GM18907 (cell line): ENCODE measurements at regions not wholly inside any gene's neighbourhood (a gene's known extent, or its start where the extent isn't known, plus 50 kb on each side); places are given as distances from the start of the nearest gene placed in this dataset.
A peak's percentile ranks its signal among the peaks of the same experiment; 100 is the strongest.
"Not testable (repeated sequence)": the region's sequence is repeated elsewhere in the genome, so short reads cannot be mapped to it uniquely, and the experiment has no call there.

Experiments
- ATAC-seq: cut with Tn5 transposase; IDR thresholded peaks from one replicate; pipeline ENCODE4 v1.9.1; 2021; ENCODE audit warnings: mild to moderate bottlenecking, moderate library complexity; ENCODE audit not compliant: unreplicated experiment

DNA sequence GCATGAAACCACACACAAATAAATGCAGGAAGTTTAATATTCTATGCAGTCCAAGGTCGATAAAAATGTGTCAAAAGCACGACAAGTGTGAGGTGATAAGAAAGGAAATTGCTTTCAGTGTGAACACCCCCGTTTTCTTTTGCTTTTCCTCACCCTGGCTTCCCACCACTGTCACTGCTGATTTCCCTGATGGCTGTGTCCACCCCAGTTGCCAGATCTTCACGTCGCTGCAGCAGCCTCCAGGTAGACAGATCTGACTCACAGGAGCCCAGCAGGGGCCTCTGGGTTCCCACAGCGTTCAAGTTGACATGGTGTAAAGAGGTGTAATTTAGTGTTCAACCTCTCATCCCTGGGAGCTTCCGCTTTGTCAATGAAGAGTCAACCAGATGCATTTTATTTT lies 128.0 kb upstream of the TACR1 start:
- no peak for ATAC-seq

DNA sequence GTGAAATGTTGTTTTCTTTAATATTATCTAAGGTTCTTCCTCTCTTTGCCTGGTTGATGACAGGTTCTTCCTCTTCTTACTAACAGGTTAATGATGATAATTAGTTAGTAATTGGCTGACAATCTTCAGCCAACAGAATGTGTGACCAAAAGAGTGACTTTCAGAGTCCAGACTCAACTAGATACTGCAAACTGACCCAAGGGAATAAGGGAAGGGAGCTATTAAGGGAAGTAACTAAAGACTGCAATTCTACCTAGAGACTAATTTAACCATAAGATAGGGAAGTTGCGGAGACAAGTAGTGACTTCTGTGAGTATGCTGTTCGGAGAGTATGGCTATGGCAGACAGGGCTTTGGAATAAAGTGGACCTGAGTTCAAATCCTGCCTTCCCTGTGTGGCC lies 127.3 kb upstream of the TACR1 start:
- ATAC-seq: peak; percentile 53

DNA sequence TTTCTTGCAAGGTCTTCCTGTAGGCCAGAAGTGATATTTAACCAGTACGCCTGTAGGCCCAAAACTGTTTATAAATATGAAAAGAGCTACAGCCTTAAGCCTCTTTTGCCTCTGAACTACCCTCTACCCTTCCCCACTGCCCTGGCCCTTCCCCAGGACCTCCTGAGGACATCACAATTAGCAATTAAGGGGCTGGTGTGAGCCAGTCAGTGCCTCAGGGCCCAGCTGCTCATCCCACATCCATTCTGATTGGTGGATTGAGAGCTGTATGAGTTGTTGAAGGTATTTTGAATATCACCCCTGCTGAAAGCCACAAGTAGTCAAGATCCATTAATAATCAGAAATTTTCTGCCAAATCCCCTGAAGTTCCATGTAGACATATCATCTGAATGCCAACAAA lies 126.3 kb upstream of the TACR1 start:
- no peak for ATAC-seq

DNA sequence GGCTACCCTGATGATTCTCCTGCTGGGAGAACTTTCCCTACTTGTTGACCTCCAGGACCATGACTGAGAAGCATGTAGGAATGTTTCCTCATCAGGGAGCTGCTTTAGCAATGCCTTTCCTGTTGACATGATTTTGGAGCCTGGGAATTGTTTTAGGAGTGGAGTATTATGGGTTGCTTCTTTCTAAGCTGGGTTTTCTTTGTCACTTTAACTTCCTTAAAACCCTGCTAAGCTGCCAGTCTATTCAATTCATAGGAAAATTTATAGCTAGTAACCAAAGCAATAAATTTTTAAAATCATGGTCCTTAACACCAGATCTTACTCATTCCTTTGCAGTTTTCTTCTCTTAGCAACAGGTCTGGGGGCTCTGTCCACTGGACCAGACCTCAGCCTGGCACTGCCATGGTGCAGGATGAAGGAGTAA lies 125.6 kb upstream of the TACR1 start:
- no peak for ATAC-seq

DNA sequence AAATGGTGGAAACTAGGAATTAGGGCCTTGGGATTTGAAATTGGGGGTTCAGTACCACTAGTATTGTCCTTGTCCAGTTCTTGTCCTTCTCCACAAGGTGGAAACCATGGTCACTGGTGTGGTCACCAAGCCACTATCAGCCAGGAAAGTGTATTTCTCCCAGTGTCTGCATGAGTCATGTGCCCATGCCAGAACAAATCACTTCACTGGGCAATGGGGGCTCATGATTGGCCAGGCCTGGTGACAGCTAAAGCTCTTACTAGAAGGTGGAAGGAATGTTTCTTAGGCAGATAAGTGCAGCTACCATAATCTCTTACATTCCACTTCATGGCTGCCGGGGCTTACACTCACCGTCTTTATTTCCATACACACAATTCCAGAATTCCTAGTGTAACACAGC lies 124.8 kb upstream of the TACR1 start:
- no peak for ATAC-seq

DNA sequence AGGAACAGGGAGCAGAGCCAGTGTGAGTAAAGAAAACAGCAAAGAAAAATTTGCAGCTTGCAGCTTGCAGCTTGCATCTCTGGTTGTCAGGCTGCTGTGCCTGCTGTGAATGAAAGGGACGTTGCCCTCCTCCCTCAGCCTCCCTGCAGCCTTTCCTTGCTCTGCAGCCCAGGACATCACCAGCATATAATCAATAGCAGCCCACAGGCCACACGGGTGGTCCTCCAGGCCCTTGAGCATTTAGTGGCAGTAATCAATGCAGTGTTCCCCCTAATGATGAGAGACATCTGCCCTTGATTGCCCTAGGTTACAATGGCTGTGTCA lies 122.2 kb upstream of the TACR1 start:
- ATAC-seq: no peak

DNA sequence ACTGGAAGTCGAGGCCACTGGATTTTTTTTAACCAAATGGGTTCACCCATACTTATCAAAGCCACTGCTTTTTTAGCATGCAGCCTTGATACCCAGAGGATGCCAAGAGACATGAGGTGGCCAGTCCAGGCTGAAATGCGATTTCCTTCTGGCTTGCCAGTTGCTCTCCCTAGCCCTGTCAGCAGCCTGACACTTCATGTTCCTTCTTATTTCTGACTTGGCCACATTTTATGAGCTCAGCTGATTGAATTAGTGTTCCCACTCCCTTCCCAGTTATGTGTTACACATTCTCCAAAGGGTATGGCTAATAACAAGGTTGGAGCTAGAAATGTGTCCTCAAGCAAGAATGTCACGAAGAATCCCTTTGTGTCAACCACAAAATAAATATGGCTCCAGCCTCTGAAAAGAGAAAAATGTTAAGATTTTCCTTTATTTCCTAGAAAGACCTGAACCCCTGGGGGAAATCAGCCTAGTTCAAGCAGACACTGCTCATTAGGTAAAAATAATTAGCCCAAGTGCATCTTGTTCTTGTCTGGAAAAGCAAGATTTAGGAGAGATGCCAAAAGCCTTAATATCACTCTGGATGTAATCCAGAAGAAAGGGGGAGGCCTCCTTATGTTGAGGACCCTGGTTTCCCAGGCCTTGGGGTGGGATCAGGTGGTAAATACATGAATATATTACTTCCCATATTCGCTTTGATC lies 121.7 kb upstream of the TACR1 start:
- ATAC-seq: no peak

DNA sequence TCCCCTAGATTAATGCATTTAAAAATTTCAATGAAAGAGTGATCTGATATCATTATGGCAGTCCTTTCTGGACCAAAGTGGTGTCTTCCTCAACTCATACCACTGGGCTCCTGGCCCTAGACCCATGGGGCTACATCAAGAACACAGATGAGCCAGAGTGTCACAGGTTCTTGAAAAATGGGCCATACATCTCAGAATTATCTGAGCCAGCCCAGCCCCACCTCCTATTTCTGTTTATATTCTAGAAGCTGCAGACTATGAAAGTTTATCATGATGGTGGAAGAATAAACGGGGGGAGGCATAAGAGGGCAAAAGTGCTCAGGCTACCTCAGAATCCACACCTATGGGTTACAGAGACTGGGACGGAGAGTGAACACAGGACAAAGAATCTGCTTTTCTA lies 120.6 kb upstream of the TACR1 start:
- ATAC-seq: no peak

DNA sequence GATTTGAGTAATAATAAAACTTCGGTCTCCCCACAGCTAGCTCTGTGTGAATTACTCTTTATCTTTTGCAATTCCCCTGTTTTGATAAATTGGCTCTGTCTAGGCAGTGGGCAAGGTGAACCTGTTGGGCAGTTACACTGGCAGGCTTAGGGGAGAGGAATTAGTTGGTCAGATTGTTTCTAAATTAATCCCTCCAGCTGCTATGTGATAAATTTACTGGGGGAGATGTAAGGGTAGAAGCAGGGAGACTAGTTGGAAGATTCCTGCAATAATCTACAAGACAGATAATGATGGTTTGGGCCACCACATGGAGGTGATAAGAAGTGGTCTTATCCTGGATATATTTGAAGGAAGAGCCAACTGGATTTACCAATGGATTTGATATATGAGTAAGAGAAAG lies 118.5 kb upstream of the TACR1 start:
- no peak for ATAC-seq

DNA sequence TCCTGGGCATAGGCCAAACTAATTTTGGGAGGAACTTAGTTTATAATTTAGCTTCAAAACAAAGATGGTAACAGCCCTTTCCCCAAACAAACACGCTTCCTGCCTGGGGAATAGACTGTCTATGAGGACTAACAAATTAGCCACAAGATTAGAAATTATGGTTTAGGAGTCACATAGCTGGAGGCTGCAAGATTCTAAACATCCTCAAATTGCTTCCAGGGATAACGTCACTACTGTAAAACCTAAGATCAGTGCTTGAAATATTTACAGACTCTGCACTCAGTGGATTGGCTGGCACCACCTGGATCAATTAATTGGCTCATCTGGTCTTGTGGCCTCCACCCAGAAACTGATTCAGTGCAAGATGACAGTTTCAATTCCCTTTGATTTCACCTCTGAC lies 118.0 kb upstream of the TACR1 start:
- no peak for ATAC-seq

DNA sequence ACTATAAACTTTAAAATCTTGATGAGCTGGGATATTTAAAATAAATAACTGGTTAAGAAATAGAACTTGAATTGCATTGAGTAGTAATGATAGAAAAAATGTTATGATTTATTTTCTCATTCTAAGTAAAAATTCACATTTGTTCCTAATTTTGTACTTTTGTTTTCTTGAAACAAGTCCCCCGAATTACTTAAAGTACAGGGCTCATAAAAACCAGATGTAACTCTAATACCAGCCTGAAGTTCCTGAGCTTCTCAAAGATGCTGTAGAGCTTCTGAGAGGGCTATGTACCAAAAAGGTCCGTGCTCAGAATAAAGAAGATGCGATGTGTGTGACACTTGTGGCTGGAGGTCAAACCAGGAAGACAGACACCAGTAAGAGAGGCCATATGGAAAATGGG lies 116.1 kb upstream of the TACR1 start:
- no peak for ATAC-seq

DNA sequence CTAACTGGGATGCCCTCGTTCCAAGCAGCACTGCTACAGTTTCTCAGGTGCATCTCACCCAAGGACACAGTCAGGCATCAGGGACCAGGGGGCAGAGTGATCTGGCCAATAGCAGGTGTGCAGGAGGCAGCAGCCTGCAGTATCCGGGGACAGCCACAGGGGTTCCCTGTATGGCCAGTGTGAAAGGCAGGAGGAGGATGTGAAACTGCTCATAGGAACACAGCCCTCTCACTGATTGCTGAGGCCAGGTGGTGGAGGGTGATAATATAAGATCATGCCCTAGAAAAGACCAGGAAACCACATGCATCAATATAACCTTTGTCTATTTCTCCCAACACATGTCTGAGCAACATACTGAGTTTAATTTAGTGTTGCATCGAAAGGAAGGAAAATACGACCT lies 112.7 kb upstream of the TACR1 start:
- peak; percentile 100 for ATAC-seq

DNA sequence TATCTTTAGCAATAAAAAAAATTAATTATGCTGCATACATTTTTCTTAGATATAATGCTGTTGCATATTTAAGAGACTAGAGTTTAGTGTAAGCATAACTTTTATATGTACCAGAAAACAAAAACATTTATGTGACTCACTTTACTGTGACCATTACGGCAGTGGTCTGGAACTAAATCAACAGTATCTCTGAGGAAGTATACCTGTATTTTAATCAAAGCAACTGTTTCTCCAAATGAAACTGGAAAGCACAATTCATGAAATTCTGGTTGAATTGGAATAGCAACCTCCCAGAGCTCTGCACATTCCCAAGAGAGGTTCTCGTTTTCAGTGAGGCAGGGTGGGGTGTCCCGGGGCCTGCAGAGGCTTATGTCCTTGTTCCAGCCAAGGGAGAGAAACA lies 112.2 kb upstream of the TACR1 start:
- no peak for ATAC-seq

DNA sequence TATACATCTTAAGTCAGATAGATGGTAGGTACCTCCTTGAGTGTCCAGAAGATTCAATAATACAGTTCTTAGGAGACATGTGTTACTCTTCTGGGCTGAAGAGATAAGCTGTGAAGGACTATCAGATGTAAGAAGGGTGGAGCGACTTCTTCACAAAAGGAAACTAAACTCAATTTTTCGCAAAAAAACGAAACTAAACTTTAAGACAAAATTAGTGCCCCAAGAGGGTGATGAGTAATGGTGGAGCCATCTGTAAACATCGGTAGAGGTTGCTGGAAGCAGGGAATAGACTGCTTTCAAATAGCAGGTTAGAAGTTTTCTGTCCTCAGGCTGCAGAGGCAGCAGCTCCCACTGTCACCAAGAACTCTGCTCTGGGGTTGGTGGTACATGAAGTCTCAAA lies 111.6 kb upstream of the TACR1 start:
- no peak for ATAC-seq

DNA sequence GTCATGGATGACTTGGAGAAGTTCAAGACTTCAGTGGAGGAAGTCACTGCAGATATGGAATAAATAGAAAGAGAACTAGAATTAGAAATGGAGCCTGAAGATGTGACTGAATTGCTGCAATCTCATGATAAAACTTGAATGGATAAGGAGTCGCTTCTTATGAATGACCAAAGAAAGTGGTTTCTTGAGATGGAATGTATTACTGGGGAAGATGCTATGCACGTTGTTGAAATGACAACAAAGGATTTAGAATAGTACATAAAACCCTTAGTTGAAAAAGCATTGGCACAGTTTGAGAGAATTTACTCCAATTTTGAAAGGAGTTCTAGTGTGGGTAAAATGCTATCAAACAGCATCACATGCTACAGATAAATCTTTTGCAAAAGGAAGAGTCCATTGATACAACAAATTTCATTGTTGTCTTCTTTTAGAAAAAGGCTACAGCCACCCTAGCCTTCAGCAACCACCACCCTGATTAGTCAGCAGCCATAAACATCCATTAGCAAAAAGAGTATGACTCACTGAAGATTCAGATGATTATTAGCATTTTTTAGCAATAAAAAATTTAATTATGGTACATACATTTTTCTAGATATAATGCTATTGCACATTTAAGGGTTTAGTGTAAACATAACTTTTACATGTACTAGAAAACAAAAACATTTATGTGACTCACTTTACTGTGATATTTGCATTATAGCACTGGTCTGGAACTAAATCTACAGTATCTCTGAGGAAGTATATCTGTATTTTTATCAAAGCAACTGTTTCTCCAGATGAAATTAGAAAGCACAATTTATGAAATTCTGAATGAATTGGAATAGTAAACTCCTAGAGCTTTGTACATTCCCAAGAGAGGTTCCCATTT lies 110.5 kb upstream of the TACR1 start:
- no peak for ATAC-seq

DNA sequence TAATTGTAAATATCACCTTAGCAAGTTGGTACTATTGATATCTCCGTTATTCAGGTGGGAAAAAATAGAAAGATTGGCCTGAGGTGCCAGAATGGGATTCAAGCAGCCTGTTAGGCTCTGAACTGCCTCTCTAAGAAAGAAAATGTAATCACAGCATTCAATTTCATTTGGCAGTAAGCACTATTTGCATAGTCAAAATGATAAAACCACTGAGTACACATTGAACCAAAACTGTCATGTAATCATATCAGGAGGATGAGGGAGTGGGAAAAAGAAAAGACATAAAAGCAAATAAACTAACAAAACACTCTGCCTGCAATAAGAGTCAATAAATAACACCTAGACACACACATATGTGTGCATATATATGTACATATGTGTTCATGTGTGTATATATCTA lies 103.9 kb upstream of the TACR1 start:
- no peak for ATAC-seq

DNA sequence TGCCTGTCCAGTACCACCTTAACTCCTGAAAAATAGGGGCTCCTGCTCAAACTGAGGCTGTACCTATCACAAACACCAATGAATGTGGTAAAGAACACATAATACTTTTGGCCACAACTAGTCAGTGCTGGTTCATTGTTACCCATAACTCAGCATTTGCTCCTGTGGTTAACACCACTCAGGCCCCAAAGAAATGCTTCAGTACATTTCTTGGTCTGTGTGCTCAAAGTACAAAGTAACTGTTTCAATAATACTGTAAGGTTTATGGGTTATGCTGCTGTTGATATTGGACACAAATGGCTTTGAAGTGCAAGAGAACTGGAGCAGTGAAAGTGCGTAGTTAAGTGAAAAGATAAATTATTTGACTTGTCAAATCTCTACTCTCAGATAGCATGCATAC lies 95.0 kb upstream of the TACR1 start:
- ATAC-seq: no peak

DNA sequence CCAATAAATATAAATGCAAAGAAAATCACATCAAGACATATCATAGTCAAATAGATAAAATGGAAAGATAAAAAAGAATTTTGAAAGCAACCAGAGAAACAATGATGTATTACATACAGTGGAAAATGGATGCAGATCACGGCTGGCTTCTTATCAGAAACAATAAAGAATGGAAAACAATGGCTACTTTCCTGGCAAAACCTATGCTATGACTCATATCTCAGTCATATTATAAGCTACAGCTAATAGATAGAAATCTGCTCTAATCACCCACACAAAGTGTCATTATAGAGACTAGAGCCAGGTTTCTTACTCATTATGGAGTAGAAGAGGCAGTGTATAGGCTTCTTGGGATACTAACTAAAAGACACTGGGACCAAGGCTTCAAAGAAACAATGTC lies 93.5 kb upstream of the TACR1 start:
- no peak for ATAC-seq

DNA sequence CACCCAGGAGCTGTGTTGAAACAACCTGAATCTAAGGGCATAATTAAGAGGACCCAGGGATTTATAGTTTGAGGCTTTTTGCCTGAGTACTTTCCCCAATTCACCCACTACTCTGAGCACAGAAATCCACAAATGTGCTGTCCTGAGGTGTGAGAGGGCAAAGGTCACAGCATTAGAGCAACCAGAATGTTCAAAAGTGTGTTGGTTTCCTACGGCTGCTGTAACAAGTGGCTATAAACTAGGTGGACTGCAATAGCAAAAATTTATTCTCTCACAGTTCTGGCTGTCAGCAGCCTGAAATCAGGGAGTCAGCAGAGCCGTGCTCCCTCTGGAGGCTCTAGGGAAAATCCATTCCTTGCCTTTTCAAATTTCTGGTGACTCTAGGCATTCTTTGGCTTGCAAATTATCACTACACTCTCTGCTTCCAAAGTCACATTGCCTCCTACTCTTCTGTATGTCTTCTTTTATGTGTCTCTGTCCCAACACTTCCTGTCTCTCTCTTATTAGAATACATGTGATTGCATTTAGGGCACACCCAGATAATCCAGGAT lies 91.4 kb upstream of the TACR1 start:
- no peak for ATAC-seq

DNA sequence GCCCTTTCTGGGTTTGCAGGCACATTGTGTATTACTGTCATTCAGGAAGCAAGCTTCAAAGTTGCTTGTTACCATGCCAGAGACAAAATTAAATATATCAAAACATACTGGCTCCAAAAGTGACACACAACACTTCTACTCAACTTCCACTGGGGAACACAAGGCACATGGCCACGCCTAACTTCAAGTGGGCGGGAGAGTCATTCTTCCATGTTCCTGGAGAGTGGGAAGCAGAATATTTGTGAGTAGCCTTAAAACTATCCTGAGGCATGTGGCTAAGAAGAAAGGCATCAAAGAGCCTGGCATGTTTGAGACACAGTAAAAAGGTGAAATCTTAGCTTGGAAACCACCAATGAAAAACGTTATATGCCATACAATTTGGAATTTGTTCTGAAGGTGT lies 90.5 kb upstream of the TACR1 start:
- ATAC-seq: no peak

DNA sequence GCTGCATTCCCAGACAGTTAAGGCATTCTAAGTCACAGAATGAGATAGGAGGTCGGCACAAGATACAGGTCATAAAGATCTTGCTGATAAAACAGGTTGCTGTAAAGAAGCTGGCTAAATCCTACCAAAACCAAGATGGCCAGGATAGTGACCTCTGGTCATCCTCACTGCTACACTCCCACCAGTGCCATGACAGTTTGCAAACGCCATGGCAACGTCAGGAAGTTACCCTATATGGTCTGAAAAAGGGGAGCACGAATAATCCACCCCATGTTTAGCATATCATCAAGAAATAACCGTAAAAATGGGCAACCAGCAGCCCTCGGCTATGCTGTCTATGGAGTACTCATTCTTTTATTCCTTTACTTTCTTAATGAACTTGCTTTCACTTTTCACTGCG lies 89.9 kb upstream of the TACR1 start:
- not testable (repeated sequence) for ATAC-seq

DNA sequence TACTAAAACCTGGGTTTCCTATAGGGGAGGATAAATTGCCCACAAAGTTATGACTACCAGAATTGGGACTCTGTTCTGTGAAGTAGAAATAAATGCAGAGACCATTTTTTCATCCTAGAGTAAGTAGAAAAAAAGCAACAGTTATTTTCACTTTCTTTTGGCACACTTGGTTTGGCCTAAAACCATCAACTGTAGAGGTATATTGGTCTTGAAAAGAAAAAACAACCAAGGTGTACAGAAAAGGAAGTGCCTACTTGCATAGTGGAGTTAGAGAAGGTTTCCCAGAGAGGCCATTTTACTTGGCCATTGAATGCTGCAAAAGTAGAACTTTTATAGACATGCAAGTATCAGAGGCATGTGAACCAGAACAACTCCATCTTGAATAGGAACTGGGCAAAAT lies 89.4 kb upstream of the TACR1 start:
- ATAC-seq: peak; percentile 43
